ENCODE measurements at regions not wholly inside any gene's neighbourhood (a gene's known extent, or its start where the extent isn't known, plus 50 kb on each side); places are given as distances from the start of the nearest gene placed in this dataset.
A peak's percentile ranks its signal among the peaks of the same experiment; 100 is the strongest.

DNA sequence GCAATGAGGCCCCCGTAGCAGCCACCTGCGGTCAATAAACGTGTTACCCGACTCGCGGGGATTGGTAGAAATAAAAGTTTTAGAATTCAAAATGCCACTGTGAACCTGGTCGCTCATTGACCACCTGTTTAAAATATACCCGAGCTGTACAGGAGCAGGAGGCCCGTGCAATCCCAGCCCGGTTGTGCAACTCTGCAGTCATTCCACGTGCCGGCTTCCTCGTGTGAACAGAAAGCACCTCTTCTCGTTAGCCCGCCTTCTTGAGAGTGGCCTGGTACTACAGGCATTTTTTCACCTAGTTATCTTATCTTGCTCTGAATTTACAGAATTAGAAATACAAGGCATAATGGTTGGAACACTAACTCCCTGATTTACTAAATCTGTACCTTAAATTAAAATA, 660.7 kb downstream of the GALR1 start:
- H3F3A ChIP-seq (ENCODE audit: insufficient read depth, low read length, poor library complexity, severe bottlenecking): no peaks in the 10 kb centered on the region
- H3K27me3 ChIP-seq (ENCODE audit: insufficient read depth, low read depth, low read length): no peaks in the 10 kb centered on the region
- no peaks in the 10 kb centered on the region for H3K36me3 ChIP-seq (ENCODE audit: insufficient read depth, low read length)
- no peaks in the 10 kb centered on the region for H3K9me2 ChIP-seq (ENCODE audit: insufficient read depth, low read length)
- H3K9ac ChIP-seq (ENCODE audit: low read length): no peak overlapping the region
- H3K27ac ChIP-seq (ENCODE audit: low read length): no peak overlapping the region
- H2AFZ ChIP-seq (ENCODE audit: low read depth, low read length): no peak overlapping the region
- H3K79me2 ChIP-seq (replicated peaks; ENCODE audit: insufficient read depth, low read length): no peaks in the 10 kb centered on the region
- H3K4me2 ChIP-seq (ENCODE audit: low read length): no peak overlapping the region
- no peak overlapping the region for H3K4me3 ChIP-seq (ENCODE audit: low read length)
- H4K20me1 ChIP-seq (ENCODE audit: insufficient read depth): no peaks in the 10 kb centered on the region
- no peaks in the 10 kb centered on the region for H3K9me3 ChIP-seq (ENCODE audit: low read length)
- no peak for TF ChIP-seq REST (IDR thresholded peaks at IDR 0.05; ENCODE audit: borderline replicate concordance)
- no peak for TF ChIP-seq RAD21 (conservative IDR thresholded peaks at IDR 0.05)
- no peak for TF ChIP-seq TAF1 (IDR thresholded peaks at IDR 0.05; ENCODE audit: low read depth)
- TF ChIP-seq EZH2 (IDR thresholded peaks at IDR 0.05; ENCODE audit: borderline replicate concordance, insufficient read depth, low read length, poor library complexity, severe bottlenecking): no peak
- no peak for TF ChIP-seq POLR2AphosphoS5 (IDR thresholded peaks at IDR 0.05)
- TF ChIP-seq SMC3 (conservative IDR thresholded peaks at IDR 0.05; ENCODE audit: poor library complexity): no peak
- TF ChIP-seq, protein P1, sequence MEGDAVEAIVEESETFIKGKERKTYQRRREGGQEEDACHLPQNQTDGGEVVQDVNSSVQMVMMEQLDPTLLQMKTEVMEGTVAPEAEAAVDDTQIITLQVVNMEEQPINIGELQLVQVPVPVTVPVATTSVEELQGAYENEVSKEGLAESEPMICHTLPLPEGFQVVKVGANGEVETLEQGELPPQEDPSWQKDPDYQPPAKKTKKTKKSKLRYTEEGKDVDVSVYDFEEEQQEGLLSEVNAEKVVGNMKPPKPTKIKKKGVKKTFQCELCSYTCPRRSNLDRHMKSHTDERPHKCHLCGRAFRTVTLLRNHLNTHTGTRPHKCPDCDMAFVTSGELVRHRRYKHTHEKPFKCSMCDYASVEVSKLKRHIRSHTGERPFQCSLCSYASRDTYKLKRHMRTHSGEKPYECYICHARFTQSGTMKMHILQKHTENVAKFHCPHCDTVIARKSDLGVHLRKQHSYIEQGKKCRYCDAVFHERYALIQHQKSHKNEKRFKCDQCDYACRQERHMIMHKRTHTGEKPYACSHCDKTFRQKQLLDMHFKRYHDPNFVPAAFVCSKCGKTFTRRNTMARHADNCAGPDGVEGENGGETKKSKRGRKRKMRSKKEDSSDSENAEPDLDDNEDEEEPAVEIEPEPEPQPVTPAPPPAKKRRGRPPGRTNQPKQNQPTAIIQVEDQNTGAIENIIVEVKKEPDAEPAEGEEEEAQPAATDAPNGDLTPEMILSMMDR (IDR thresholded peaks at IDR 0.05; ENCODE audit: poor library complexity, severe bottlenecking): no peak
- TF ChIP-seq MXI1 (conservative IDR thresholded peaks at IDR 0.05; ENCODE audit: poor library complexity, severe bottlenecking): no peak
- TF ChIP-seq EP300 (conservative IDR thresholded peaks at IDR 0.05; ENCODE audit: poor library complexity, severe bottlenecking): no peak

- Histone ChIP-seq H3F3A (ENCODE audit: insufficient read depth, low read length, poor library complexity, severe bottlenecking) (no peaks in the 10 kb centered on the region), H3K9me2 (ENCODE audit: insufficient read depth, low read length) (no peaks in the 10 kb centered on the region), H4K20me1 (ENCODE audit: insufficient read depth) (no peaks in the 10 kb centered on the region), H3K4me2 (ENCODE audit: low read length) (peak overlapping the region; percentile 53), H3K9ac (ENCODE audit: low read length) (peak overlapping the region; percentile 34), H2AFZ (ENCODE audit: low read depth, low read length) (peak overlapping the region; percentile 16), H3K4me3 (ENCODE audit: low read length) (peak overlapping the region; percentile 51), H3K27ac (ENCODE audit: low read length) (peak overlapping the region; percentile 20), H3K36me3 (ENCODE audit: insufficient read depth, low read length) (no peaks in the 10 kb centered on the region), H3K79me2 (replicated peaks; ENCODE audit: insufficient read depth, low read length) (no peaks in the 10 kb centered on the region), H3K9me3 (ENCODE audit: low read length) (no peaks in the 10 kb centered on the region), H3K27me3 (ENCODE audit: insufficient read depth, low read depth, low read length) (no peaks in the 10 kb centered on the region)
- TF ChIP-seq REST (IDR thresholded peaks at IDR 0.05; ENCODE audit: borderline replicate concordance) (peak; percentile 92), EZH2 (IDR thresholded peaks at IDR 0.05; ENCODE audit: borderline replicate concordance, insufficient read depth, low read length, poor library complexity, severe bottlenecking) (no peak), RAD21 (conservative IDR thresholded peaks at IDR 0.05) (no peak), POLR2AphosphoS5 (IDR thresholded peaks at IDR 0.05) (no peak), TAF1 (IDR thresholded peaks at IDR 0.05; ENCODE audit: low read depth) (no peak), MXI1 (conservative IDR thresholded peaks at IDR 0.05; ENCODE audit: poor library complexity, severe bottlenecking) (no peak), SMC3 (conservative IDR thresholded peaks at IDR 0.05; ENCODE audit: poor library complexity) (no peak), EP300 (conservative IDR thresholded peaks at IDR 0.05; ENCODE audit: poor library complexity, severe bottlenecking) (peak; percentile 27)
- TF ChIP-seq, protein P1 (IDR thresholded peaks at IDR 0.05; ENCODE audit: poor library complexity, severe bottlenecking): no peak
Observed at GRCh38 chr18:77911971-77912605, 662.4 kb downstream of the GALR1 start.
